B cell (primary cell): ENCODE measurements at regions not wholly inside any gene's neighbourhood (a gene's known extent, or its start where the extent isn't known, plus 50 kb on each side); places are given as distances from the start of the nearest gene placed in this dataset.

Source experiments
- ATAC-seq: fragments of 200-7000 bp; cut with Tn5 transposase; one replicate; pipeline ENCODE4 v1.10.0; 2021; ENCODE audit warnings: low read depth, mild to moderate bottlenecking, moderate number of reproducible peaks, moderate library complexity
- CTCF ChIA-PET: fragments of 350-600 bp; sonication (Branson Sonifier 250); formaldehyde crosslinking; loops from one replicate; lab custom pipeline; 2021; ENCODE audit warnings: antibody characterized with exemption, inconsistent platforms; lab: Charles Lee
- POLR2A ChIA-PET: fragments of 350-600 bp; sonication (Branson Sonifier 250); formaldehyde crosslinking; loops from one replicate; lab custom pipeline; 2021; ENCODE audit warnings: antibody characterized with exemption; lab: Charles Lee
- DNase-seq: peaks from one replicate; pipeline ENCODE4 v3.0.0; 2013
- H2AFZ ChIP-seq: 2 replicates; pipeline ENCODE4 v1.6.1; 2012; ENCODE audit warnings: mild to moderate bottlenecking, low read depth, low read length; ENCODE audit not compliant: insufficient read depth, poor library complexity, severe bottlenecking
- H3K27ac ChIP-seq, 2 donors: 1 replicate in 1 of 2; 2 replicates in 1 of 2; pipeline ENCODE4 v1.5.1; 2012 to 2013; ENCODE audit warnings: low read length in 2 of 2, mild to moderate bottlenecking in 2 of 2, moderate library complexity in 1 of 2
- H3K27me3 ChIP-seq, 4 experiments: fragments of 200-600 bp in 1 of 4; sonication (generic) in 1 of 4; replicated peaks in 1 of 4; 1 replicate in 2 of 4; 2 replicates in 2 of 4; pipeline versions ENCODE4 v1.6.1 to v1.7.0; 2013 to 2016; ENCODE audit warnings: low read length in 3 of 4, mild to moderate bottlenecking in 2 of 4, mixed read lengths in 1 of 4, moderate library complexity in 1 of 4; ENCODE audit not compliant: insufficient read depth in 4 of 4, control insufficient read depth in 3 of 4; ENCODE audit errors: control extremely low read depth in 1 of 4
- H3K36me3 ChIP-seq, 2 experiments: replicated peaks in 1 of 2; 1 replicate in 1 of 2; 2 replicates in 1 of 2; pipeline versions ENCODE4 v1.6.1 to v1.7.1; 2013; ENCODE audit warnings: low read length in 1 of 2; ENCODE audit not compliant: insufficient read depth in 2 of 2, control insufficient read depth in 1 of 2; ENCODE audit errors: control extremely low read depth in 1 of 2, extremely low read depth in 1 of 2
- H3K4me1 ChIP-seq, 2 donors: fragments of 200-600 bp in 1 of 2; sonication (generic) in 1 of 2; 1 replicate in 1 of 2; 2 replicates in 1 of 2; pipeline versions ENCODE4 v1.5.1 to v1.6.1; 2013 to 2017; ENCODE audit warnings: low read length in 2 of 2; ENCODE audit not compliant: control insufficient read depth in 2 of 2, insufficient read depth in 2 of 2
- H3K4me2 ChIP-seq: replicated peaks from 2 replicates; pipeline ENCODE3; 2012; ENCODE audit warnings: mild to moderate bottlenecking, low read depth, low read length; ENCODE audit not compliant: poor library complexity, severe bottlenecking
- H3K4me3 ChIP-seq, 5 experiments: fragments of 200-600 bp in 1 of 5; sonication (generic) in 1 of 5; 1 replicate in 3 of 5; 2 replicates in 2 of 5; pipeline versions ENCODE4 v1.5.1 to v1.7.0; 2011 to 2016; ENCODE audit warnings: low read length in 4 of 5, mild to moderate bottlenecking in 4 of 5, low read depth in 2 of 5, control low read depth in 1 of 5, moderate library complexity in 1 of 5; ENCODE audit not compliant: insufficient read depth in 1 of 5; ENCODE audit errors: control extremely low read depth in 1 of 5, extremely low read depth in 1 of 5
- H3K79me2 ChIP-seq: fragments of 200-600 bp; sonication (generic); one replicate; pipeline ENCODE4 v1.6.0; 2016; ENCODE audit warnings: low read length; ENCODE audit not compliant: control insufficient read depth, insufficient read depth
- H3K9ac ChIP-seq: fragments of 200-600 bp; sonication (generic); 2 replicates; pipeline ENCODE4 v1.6.1; 2017; ENCODE audit warnings: mild to moderate bottlenecking, low read length, moderate library complexity
- H3K9me3 ChIP-seq, 3 donors: one replicate each; pipeline versions ENCODE4 v1.6.1 to v1.7.1; 2013; ENCODE audit warnings: low read length in 2 of 3; ENCODE audit not compliant: control insufficient read depth in 2 of 3, insufficient read depth in 1 of 3; ENCODE audit errors: control extremely low read depth in 1 of 3
- H4K20me1 ChIP-seq: 2 replicates; pipeline ENCODE4 v1.6.0; 2012; ENCODE audit warnings: mild to moderate bottlenecking, low read length; ENCODE audit not compliant: insufficient read depth, control insufficient read depth, poor library complexity, severe bottlenecking
- H3K27ac Mint-ChIP-seq: one replicate; pipeline ENCODE4 v1.8.0; 2021; ENCODE audit warnings: mixed read lengths
- H3K27me3 Mint-ChIP-seq: one replicate; pipeline ENCODE4 v1.8.0; 2021; ENCODE audit warnings: mixed read lengths
- H3K4me1 Mint-ChIP-seq: one replicate; pipeline ENCODE4 v1.8.0; 2021; ENCODE audit warnings: mixed read lengths
- H3K4me3 Mint-ChIP-seq: one replicate; pipeline ENCODE4 v1.8.0; 2021; ENCODE audit warnings: mixed read lengths
- H3K9me3 Mint-ChIP-seq: one replicate; pipeline ENCODE4 v1.8.0; 2022; ENCODE audit warnings: mixed read lengths; ENCODE audit not compliant: insufficient read depth
- EZH2 ChIP-seq: IDR thresholded peaks from 2 replicates; pipeline ENCODE4 v1.6.1; 2012; ENCODE audit warnings: borderline replicate concordance, low read depth, mild to moderate bottlenecking, moderate library complexity, low read length; ENCODE audit not compliant: insufficient read depth, poor library complexity, severe bottlenecking
- WGBS: methylation state at CpG from one replicate; pipeline ENCODE4 v1.1.5; 2013; ENCODE audit warnings: missing lambda C conversion rate; ENCODE audit not compliant: insufficient coverage; 5-methylcytosine and 5-hydroxymethylcytosine counted together
- intact Hi-C: fragments of 100-400 bp; cut with micrococcal nuclease; formaldehyde crosslinking; loops from one replicate; pipeline ENCODE4 v1.10.0; 2022
- TF ChIP-seq, protein P1 (sequence below): fragments of 200-600 bp; IDR thresholded peaks from one replicate; pipeline ENCODE4 v1.8.0; 2022; ENCODE audit warnings: antibody characterized with exemption, mild to moderate bottlenecking

DNA sequence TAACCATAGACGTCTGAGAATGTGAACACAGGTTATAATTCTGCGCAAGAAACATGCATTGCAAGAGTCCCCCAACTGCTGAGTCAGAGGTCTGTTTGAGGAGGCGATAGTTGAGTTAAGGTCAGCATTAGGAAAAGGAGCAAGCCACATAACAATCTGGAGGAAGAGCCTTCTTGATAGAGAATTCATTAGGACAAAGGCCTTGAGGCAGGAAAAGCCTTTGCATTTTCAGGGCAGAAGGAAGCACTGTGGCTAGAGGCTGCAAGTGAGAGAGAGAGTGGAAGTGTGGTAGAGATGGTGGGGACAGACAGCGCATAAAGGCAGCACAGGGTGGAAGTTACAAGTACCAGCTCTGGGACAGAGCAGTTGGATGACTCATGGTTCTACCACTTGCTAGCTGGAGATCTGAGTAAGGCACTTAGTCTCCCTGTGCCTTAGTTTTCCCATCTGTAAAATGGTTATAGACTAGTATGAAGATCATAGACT, 125.8 kb upstream of the LNX1 start:
- H3K4me1 ChIP-seq, result no peaks in the 10 kb centered on the region
- H2AFZ ChIP-seq, result no peak overlapping the region
- Mint-ChIP-seq H3K4me3 (no peak overlapping the region), H3K27ac (no peak overlapping the region), H3K27me3 (peaks cover 20% of the 10 kb centered on the region), H3K4me1 (no peaks in the 10 kb centered on the region), H3K9me3 (no peaks in the 10 kb centered on the region)
- CTCF ChIA-PET, result interaction anchor here (1.2 kb wide), 1 partner anchor 11 kb away, joined by 5 read pairs; no protein-coding TSS in a partner anchor
- DNase-seq (no peak), ATAC-seq (no peak)
- no peaks in the 10 kb centered on the region for H3K36me3 ChIP-seq
- H3K4me3 ChIP-seq, result no peak overlapping the region
- no peak overlapping the region for H3K4me2 ChIP-seq
- no peaks in the 10 kb centered on the region for H3K27me3 ChIP-seq
- no peaks in the 10 kb centered on the region for H3K79me2 ChIP-seq
- H3K27ac ChIP-seq, result no peak overlapping the region
- no peak overlapping the region for H3K9ac ChIP-seq
- no peaks in the 10 kb centered on the region for H4K20me1 ChIP-seq
- intact Hi-C loops, result no loop called here
- no peaks in the 10 kb centered on the region for H3K9me3 ChIP-seq
- POLR2A ChIA-PET, result no interaction called here
- TF ChIP-seq EZH2, result no peak
- TF ChIP-seq, protein P1, sequence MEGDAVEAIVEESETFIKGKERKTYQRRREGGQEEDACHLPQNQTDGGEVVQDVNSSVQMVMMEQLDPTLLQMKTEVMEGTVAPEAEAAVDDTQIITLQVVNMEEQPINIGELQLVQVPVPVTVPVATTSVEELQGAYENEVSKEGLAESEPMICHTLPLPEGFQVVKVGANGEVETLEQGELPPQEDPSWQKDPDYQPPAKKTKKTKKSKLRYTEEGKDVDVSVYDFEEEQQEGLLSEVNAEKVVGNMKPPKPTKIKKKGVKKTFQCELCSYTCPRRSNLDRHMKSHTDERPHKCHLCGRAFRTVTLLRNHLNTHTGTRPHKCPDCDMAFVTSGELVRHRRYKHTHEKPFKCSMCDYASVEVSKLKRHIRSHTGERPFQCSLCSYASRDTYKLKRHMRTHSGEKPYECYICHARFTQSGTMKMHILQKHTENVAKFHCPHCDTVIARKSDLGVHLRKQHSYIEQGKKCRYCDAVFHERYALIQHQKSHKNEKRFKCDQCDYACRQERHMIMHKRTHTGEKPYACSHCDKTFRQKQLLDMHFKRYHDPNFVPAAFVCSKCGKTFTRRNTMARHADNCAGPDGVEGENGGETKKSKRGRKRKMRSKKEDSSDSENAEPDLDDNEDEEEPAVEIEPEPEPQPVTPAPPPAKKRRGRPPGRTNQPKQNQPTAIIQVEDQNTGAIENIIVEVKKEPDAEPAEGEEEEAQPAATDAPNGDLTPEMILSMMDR, result no peak
- 60% methylated on average over 4 of the region's 4 CpGs for WGBS

DNA sequence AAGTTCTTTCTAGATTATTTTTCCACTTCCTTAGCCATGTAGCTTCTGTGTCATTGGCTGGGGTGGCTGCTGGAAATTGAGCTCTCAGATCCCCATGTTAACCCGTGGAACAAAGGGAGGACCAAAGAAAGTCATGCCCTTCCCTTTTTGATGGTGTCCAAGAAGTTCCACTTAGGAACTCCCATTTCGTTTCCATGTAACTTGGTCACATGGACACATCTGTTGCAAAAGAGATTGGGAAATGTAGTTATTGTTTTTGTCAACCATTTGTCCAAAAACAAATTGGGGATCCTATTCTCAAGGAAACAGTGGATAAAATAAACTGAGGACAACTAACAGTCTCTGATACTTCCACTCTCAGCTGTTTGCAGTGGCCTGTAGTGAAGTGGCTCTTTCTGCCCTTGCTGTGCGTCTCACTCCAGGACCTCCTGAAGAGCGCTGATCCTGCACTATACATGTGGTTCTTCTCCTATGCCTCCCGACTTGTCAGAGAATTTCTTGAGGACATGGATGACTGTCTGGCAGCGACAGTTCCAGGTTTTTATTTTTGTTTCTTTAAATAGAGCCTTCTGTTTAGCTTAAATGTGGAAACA, 125.3 kb upstream of the LNX1 start:
- 67% methylated on average over 5 of the region's 6 CpGs for WGBS

More for the DNA sequence above, 125.3 kb upstream of the LNX1 start:
- no peaks in the 10 kb centered on the region for H4K20me1 ChIP-seq
- H3K4me1 ChIP-seq, result no peaks in the 10 kb centered on the region
- Mint-ChIP-seq H3K27me3 (peaks cover 16% of the 10 kb centered on the region), H3K4me1 (no peaks in the 10 kb centered on the region), H3K4me3 (no peak overlapping the region), H3K9me3 (no peaks in the 10 kb centered on the region), H3K27ac (no peak overlapping the region)
- H3K27ac ChIP-seq, result no peak overlapping the region
- ChIA-PET CTCF (interaction anchor here (1.2 kb wide), 1 partner anchor 10 kb away, joined by 5 read pairs; no protein-coding TSS in a partner anchor), POLR2A (no interaction called here)
- H2AFZ ChIP-seq, result no peak overlapping the region
- H3K9ac ChIP-seq, result no peak overlapping the region
- H3K36me3 ChIP-seq, result no peaks in the 10 kb centered on the region
- H3K4me3 ChIP-seq, result no peak overlapping the region
- intact Hi-C loops, result no loop called here
- ATAC-seq (no peak), DNase-seq (no peak)
- H3K4me2 ChIP-seq, result no peak overlapping the region
- no peaks in the 10 kb centered on the region for H3K27me3 ChIP-seq
- no peak for TF ChIP-seq EZH2
- TF ChIP-seq, protein P1, result no peak
- H3K9me3 ChIP-seq, result no peaks in the 10 kb centered on the region
- H3K79me2 ChIP-seq, result no peaks in the 10 kb centered on the region
